ENCODE measurements at regions not wholly inside any gene's neighbourhood (a gene's known extent, or its start where the extent isn't known, plus 50 kb on each side); places are given as distances from the start of the nearest gene placed in this dataset.
"Not testable (repeated sequence)": the region's sequence is repeated elsewhere in the genome, so short reads cannot be mapped to it uniquely, and the experiment has no call there.

- 24% methylated on average over 21 of the region's 24 CpGs for WGBS (ENCODE audit: insufficient coverage, low coverage, missing lambda C conversion rate)
- POLR2A ChIA-PET; H4K20me1 ChIP-seq (replicated peaks; ENCODE audit: control insufficient read depth, insufficient read depth, low read length); ATAC-seq; H3K27me3 ChIP-seq (ENCODE audit: control insufficient read depth in 2 of 2, insufficient read depth in 2 of 2, low read length in 2 of 2); H3K9me3 ChIP-seq (replicated peaks; ENCODE audit: control insufficient read depth, insufficient read depth, low read depth, low read length); H3K79me2 ChIP-seq (ENCODE audit: control insufficient read depth, insufficient read depth, low read length); H3K36me3 ChIP-seq (ENCODE audit: control insufficient read depth, insufficient read depth, low read length); H3K9ac ChIP-seq (ENCODE audit: insufficient read depth in 1 of 2, low read depth in 2 of 2, low read length in 2 of 2); H3K4me3 ChIP-seq; intact Hi-C loops (cut with micrococcal nuclease); FAIRE-seq; H3K4me1 ChIP-seq (replicated peaks in 1 of 2; ENCODE audit: control insufficient read depth in 2 of 2, insufficient read depth in 2 of 2, low read length in 2 of 2); H3K9me1 ChIP-seq (ENCODE audit: control insufficient read depth, insufficient read depth, low read length); H3K27ac ChIP-seq (ENCODE audit: extremely low read depth, low read depth, low read length); BruUV-seq (replicated peaks); CTCF ChIA-PET (ENCODE audit: low intra/inter-chr PET ratio); TF ChIP-seq ATF1 (CRISPR knock-in tag; IDR thresholded peaks at IDR 0.05): not testable (repeated sequence)
- TF ChIP-seq CREM (IDR thresholded peaks at IDR 0.05; ENCODE audit: low read depth) = 0 out of 2 replicates have a peak, but pooled peaks have one; percentile 32
- peak; percentile 49 for TF ChIP-seq ATF1 (tag; IDR thresholded peaks at IDR 0.05)
- in situ Hi-C loops (cut with MboI) = loop anchor here (25.0 kb wide), 1 partner anchor 1509 kb away; the partner anchor contains the start of gene DEFB115
- DNase-seq (ENCODE audit: extremely low read depth in 1 of 4, low spot score in 3 of 4) = peak in 1 of 4 experiments; percentile 5
- H2AFZ ChIP-seq (ENCODE audit: low read depth, low read length) = peak overlapping the region; percentile 26; the same call in 1 of the 2 replicates
- H3K4me2 ChIP-seq (ENCODE audit: insufficient read depth, low read length) = 0 out of 2 replicates have a peak overlapping the region, but pooled peaks have one; percentile 8
Observed at GRCh38 chr20:29752644-29753425, 1504.6 kb upstream of the DEFB115 start.

GRCh38 chr20:29753426-29753746 lies 1504.1 kb upstream of the DEFB115 start:
- H3K9me1 ChIP-seq (ENCODE audit: control insufficient read depth, insufficient read depth, low read length); H3K4me3 ChIP-seq; H4K20me1 ChIP-seq (replicated peaks; ENCODE audit: control insufficient read depth, insufficient read depth, low read length); intact Hi-C loops (cut with micrococcal nuclease); H3K36me3 ChIP-seq (ENCODE audit: control insufficient read depth, insufficient read depth, low read length); H3K27ac ChIP-seq (ENCODE audit: extremely low read depth, low read depth, low read length); H3K79me2 ChIP-seq (ENCODE audit: control insufficient read depth, insufficient read depth, low read length); H3K4me1 ChIP-seq (replicated peaks in 1 of 2; ENCODE audit: control insufficient read depth in 2 of 2, insufficient read depth in 2 of 2, low read length in 2 of 2); ATAC-seq; H2AFZ ChIP-seq (ENCODE audit: low read depth, low read length); CTCF ChIA-PET (ENCODE audit: low intra/inter-chr PET ratio); H3K9me3 ChIP-seq (replicated peaks; ENCODE audit: control insufficient read depth, insufficient read depth, low read depth, low read length); BruUV-seq (replicated peaks); H3K9ac ChIP-seq (ENCODE audit: insufficient read depth in 1 of 2, low read depth in 2 of 2, low read length in 2 of 2); H3K27me3 ChIP-seq (ENCODE audit: control insufficient read depth in 2 of 2, insufficient read depth in 2 of 2, low read length in 2 of 2); H3K4me2 ChIP-seq (ENCODE audit: insufficient read depth, low read length); FAIRE-seq; POLR2A ChIA-PET; TF ChIP-seq PBX2 (CRISPR knock-in tag; IDR thresholded peaks at IDR 0.05; ENCODE audit: low read depth): not testable (repeated sequence)
- 18% methylated on average over 8 of the region's 15 CpGs for WGBS (ENCODE audit: insufficient coverage, low coverage, missing lambda C conversion rate)
- DNase-seq (ENCODE audit: extremely low read depth in 1 of 4, low spot score in 3 of 4) = peak in 3 of 4 experiments; percentile 11 to 45 (median 18)
- in situ Hi-C loops (cut with MboI) = loop anchor here (25.0 kb wide), 1 partner anchor 1509 kb away; the partner anchor contains the start of gene DEFB115
- TF ChIP-seq CTCF (IDR thresholded peaks at IDR 0.05 in 2 of 3, conservative IDR thresholded peaks at IDR 0.05 in 1 of 3; ENCODE audit: insufficient read depth in 2 of 3, low read depth in 1 of 3, low read length in 3 of 3) = peak; percentile 44 to 57 (median 50); a peak in 3 of 6 replicates
- 0 out of 2 replicates have a peak, but pooled peaks have one; percentile 11 for TF ChIP-seq PBX2 (tag; conservative IDR thresholded peaks at IDR 0.05; ENCODE audit: low read depth)
- peak; percentile 59 to 77 for TF ChIP-seq RAD21 (CRISPR knock-in tag; conservative IDR thresholded peaks at IDR 0.05 in 1 of 2, IDR thresholded peaks at IDR 0.05 in 1 of 2)
- TF ChIP-seq SMC3 (conservative IDR thresholded peaks at IDR 0.05; ENCODE audit: insufficient read depth, low read depth, low read length) = 0 out of 2 replicates have a peak, but pooled peaks have one; percentile 21
- TF ChIP-seq PKNOX1 (IDR thresholded peaks at IDR 0.05) = peak; percentile 36; the same call in 1 of the 2 replicates
